DND-41 (cell line): ENCODE measurements at regions not wholly inside any gene's neighbourhood (a gene's known extent, or its start where the extent isn't known, plus 50 kb on each side); places are given as distances from the start of the nearest gene placed in this dataset.

ENCODE experiments used
- ATAC-seq: fragments of 200-7000 bp; cut with Tn5 transposase; 3 replicates; pipeline ENCODE4 v1.9.1; 2021; ENCODE audit warnings: low read depth; ENCODE audit not compliant: insufficient read depth
- DNase-seq: peaks from one replicate; pipeline ENCODE4 v3.0.0-alpha.2; 2020
- H2AFZ ChIP-seq: 2 replicates; pipeline ENCODE4 v1.6.0; 2012; ENCODE audit warnings: low read depth, low read length
- H3K27ac ChIP-seq: 2 replicates; pipeline ENCODE4 v1.5.1; 2012; ENCODE audit warnings: low read length, inconsistent platforms
- H3K27me3 ChIP-seq: fragments of 200-600 bp; sonication (generic); 2 replicates; pipeline ENCODE4 v1.6.0; 2012; ENCODE audit warnings: low read length, mild to moderate bottlenecking, inconsistent platforms; ENCODE audit not compliant: insufficient read depth, poor library complexity
- H3K36me3 ChIP-seq: 2 replicates; pipeline ENCODE4 v1.5.1; 2012; ENCODE audit warnings: low read length, inconsistent platforms; ENCODE audit not compliant: insufficient read depth
- H3K4me1 ChIP-seq: 2 replicates; pipeline ENCODE4 v1.5.1; 2012; ENCODE audit warnings: mild to moderate bottlenecking, low read length; ENCODE audit not compliant: insufficient read depth
- H3K4me2 ChIP-seq: 2 replicates; pipeline ENCODE4 v1.6.0; 2012; ENCODE audit warnings: mild to moderate bottlenecking, moderate library complexity, low read length, inconsistent platforms; ENCODE audit not compliant: insufficient read depth
- H3K4me3 ChIP-seq, 2 experiments: fragments of 200-600 bp in 1 of 2; shearing (Covaris generic) in 1 of 2; 2 replicates each; pipeline ENCODE4 v1.5.1; 2012 to 2016; ENCODE audit warnings: inconsistent platforms in 2 of 2, low read length in 2 of 2, mild to moderate bottlenecking in 2 of 2, low read depth in 1 of 2, moderate library complexity in 1 of 2
- H3K79me2 ChIP-seq: 2 replicates; pipeline ENCODE4 v1.6.0; 2012; ENCODE audit warnings: low read length, inconsistent platforms; ENCODE audit not compliant: insufficient read depth
- H3K9ac ChIP-seq: 2 replicates; pipeline ENCODE4 v1.6.0; 2012; ENCODE audit warnings: low read depth, mild to moderate bottlenecking, inconsistent platforms, low read length, moderate library complexity
- H3K9me3 ChIP-seq: 2 replicates; pipeline ENCODE4 v1.5.1; 2012; ENCODE audit warnings: low read length, moderate library complexity, mild to moderate bottlenecking, inconsistent platforms; ENCODE audit not compliant: insufficient read depth, severe bottlenecking
- H4K20me1 ChIP-seq: 2 replicates; pipeline ENCODE4 v1.6.0; 2012; ENCODE audit warnings: low read length; ENCODE audit not compliant: insufficient read depth
- CTCF ChIP-seq: IDR thresholded peaks from 2 replicates; pipeline ENCODE4 v1.5.1; 2012; ENCODE audit warnings: borderline replicate concordance, low read length, moderate library complexity, mild to moderate bottlenecking; ENCODE audit not compliant: poor library complexity, severe bottlenecking; ENCODE audit errors: extremely low read depth
- EZH2 ChIP-seq: IDR thresholded peaks from 3 replicates; pipeline ENCODE4 v1.6.1; 2012; ENCODE audit warnings: borderline replicate concordance, low read depth, mild to moderate bottlenecking, moderate library complexity, low read length, inconsistent platforms; ENCODE audit not compliant: severe bottlenecking

DNA sequence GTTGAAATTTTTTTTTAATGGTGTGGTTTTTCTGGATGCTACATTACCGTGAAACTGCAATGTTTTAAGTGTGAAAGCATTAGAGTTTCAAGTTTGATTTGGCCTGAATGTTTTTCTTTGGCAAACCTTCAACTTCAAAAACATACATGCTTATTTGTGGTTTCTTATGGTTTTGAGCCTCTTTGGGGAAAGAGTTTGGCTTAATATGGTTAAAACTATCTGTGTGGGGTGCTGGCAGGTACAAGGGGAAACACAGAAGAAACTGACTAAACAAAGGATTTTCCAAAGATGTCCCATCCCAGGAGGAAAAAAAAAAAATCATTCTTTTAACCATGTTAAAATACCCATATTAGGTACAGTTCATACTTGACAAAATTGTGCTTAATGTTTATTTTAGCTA lies 121.1 kb downstream of the HGF start:
- Histone ChIP-seq H3K27me3 (no peaks in the 10 kb centered on the region), H2AFZ (no peak overlapping the region), H3K79me2 (no peaks in the 10 kb centered on the region), H3K4me2 (no peak overlapping the region), H3K27ac (no peak overlapping the region), H3K4me3 (no peak overlapping the region), H3K4me1 (no peaks in the 10 kb centered on the region), H4K20me1 (no peaks in the 10 kb centered on the region), H3K9ac (no peak overlapping the region), H3K9me3 (no peaks in the 10 kb centered on the region), H3K36me3 (no peaks in the 10 kb centered on the region)
- DNase-seq (no peak), ATAC-seq (no peak)
- TF ChIP-seq CTCF (no peak), EZH2 (no peak)

- no peak overlapping the region for H3K9ac ChIP-seq
- no peaks in the 10 kb centered on the region for H3K9me3 ChIP-seq
Observed at GRCh38 chr7:81645435-81645834, 124.4 kb downstream of the HGF start.

GRCh38 chr7:81641873-81642272 lies 128.0 kb downstream of the HGF start:
- Histone ChIP-seq H3K4me3 (no peak overlapping the region), H3K27me3 (no peaks in the 10 kb centered on the region), H3K9ac (no peak overlapping the region), H2AFZ (no peak overlapping the region), H4K20me1 (no peaks in the 10 kb centered on the region), H3K4me2 (no peak overlapping the region), H3K36me3 (no peaks in the 10 kb centered on the region), H3K9me3 (no peaks in the 10 kb centered on the region), H3K27ac (no peak overlapping the region), H3K79me2 (no peaks in the 10 kb centered on the region), H3K4me1 (no peaks in the 10 kb centered on the region)
- DNase-seq (no peak), ATAC-seq (no peak)
- no peak for TF ChIP-seq EZH2
- no peak for TF ChIP-seq CTCF

More at GRCh38 chr7:81645435-81645834, 124.4 kb downstream of the HGF start:
- no peak for DNase-seq
- Histone ChIP-seq H3K4me3 (no peak overlapping the region), H2AFZ (no peak overlapping the region), H3K79me2 (no peaks in the 10 kb centered on the region), H3K36me3 (no peaks in the 10 kb centered on the region), H4K20me1 (no peaks in the 10 kb centered on the region), H3K4me2 (no peak overlapping the region), H3K27me3 (no peaks in the 10 kb centered on the region), H3K27ac (no peak overlapping the region), H3K4me1 (no peaks in the 10 kb centered on the region)
- TF ChIP-seq EZH2 (no peak), CTCF (no peak)
- no peak for ATAC-seq

- H3K4me2 ChIP-seq = no peak overlapping the region
- H3K79me2 ChIP-seq = no peaks in the 10 kb centered on the region
- no peak overlapping the region for H3K9ac ChIP-seq
- no peaks in the 10 kb centered on the region for H3K27me3 ChIP-seq
- no peak overlapping the region for H2AFZ ChIP-seq
- TF ChIP-seq CTCF (no peak), EZH2 (no peak)
- H3K36me3 ChIP-seq = no peaks in the 10 kb centered on the region
- DNase-seq (no peak), ATAC-seq (no peak)
- no peaks in the 10 kb centered on the region for H3K4me1 ChIP-seq
- no peak overlapping the region for H3K4me3 ChIP-seq
- no peaks in the 10 kb centered on the region for H3K9me3 ChIP-seq
- no peaks in the 10 kb centered on the region for H4K20me1 ChIP-seq
- H3K27ac ChIP-seq = no peak overlapping the region
Observed at GRCh38 chr7:81638198-81638597, 131.6 kb downstream of the HGF start.
